ENCODE measurements at regions not wholly inside any gene's neighbourhood (a gene's known extent, or its start where the extent isn't known, plus 50 kb on each side); places are given as distances from the start of the nearest gene placed in this dataset.

DNA sequence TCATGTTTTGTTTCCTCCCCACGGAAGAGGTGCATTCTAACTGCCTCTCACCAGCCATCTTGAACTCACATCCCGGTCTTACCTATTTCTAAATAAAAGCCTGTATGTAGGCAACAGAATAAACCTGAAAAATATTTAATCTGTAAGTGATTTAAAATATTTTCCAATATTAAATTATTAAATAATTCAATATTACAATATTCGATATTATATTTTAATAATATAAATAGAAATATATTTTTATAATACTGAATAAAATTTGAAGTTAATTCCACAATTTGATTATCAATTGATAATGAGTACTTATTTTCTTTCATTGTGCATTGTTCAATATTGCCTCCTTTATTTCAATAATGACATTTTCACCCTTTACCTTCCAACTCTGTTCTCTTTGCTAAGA, 404.4 kb downstream of the CYLC2 start:
- Histone ChIP-seq H3K36me3 (ENCODE audit: control insufficient read depth, insufficient read depth, low read length) (no peaks in the 10 kb centered on the region), H2AFZ (ENCODE audit: low read depth, low read length) (no peak overlapping the region), H3K9me3 (replicated peaks; ENCODE audit: control insufficient read depth, insufficient read depth, low read depth, low read length) (no peaks in the 10 kb centered on the region), H3K9ac (ENCODE audit: insufficient read depth in 1 of 2, low read depth in 2 of 2, low read length in 2 of 2) (no peak overlapping the region), H3K9me1 (ENCODE audit: control insufficient read depth, insufficient read depth, low read length) (no peaks in the 10 kb centered on the region), H3K4me2 (ENCODE audit: insufficient read depth, low read length) (no peak overlapping the region), H3K27me3 (ENCODE audit: control insufficient read depth in 2 of 2, insufficient read depth in 2 of 2, low read length in 2 of 2) (no peaks in the 10 kb centered on the region), H4K20me1 (replicated peaks; ENCODE audit: control insufficient read depth, insufficient read depth, low read length) (no peaks in the 10 kb centered on the region), H3K4me3 (no peak overlapping the region), H3K79me2 (ENCODE audit: control insufficient read depth, insufficient read depth, low read length) (no peaks in the 10 kb centered on the region), H3K4me1 (replicated peaks in 1 of 2; ENCODE audit: control insufficient read depth in 2 of 2, insufficient read depth in 2 of 2, low read length in 2 of 2) (no peaks in the 10 kb centered on the region), H3K27ac (ENCODE audit: extremely low read depth, low read depth, low read length) (no peak overlapping the region)
- WGBS (ENCODE audit: insufficient coverage, low coverage, missing lambda C conversion rate), result 0% methylated on average over 3 of the region's 3 CpGs
- BruUV-seq (replicated peaks), result no TSS peak
- ChIA-PET POLR2A (no interaction called here), CTCF (ENCODE audit: low intra/inter-chr PET ratio) (no interaction called here)
- in situ Hi-C loops (cut with MboI), result no loop called here
- FAIRE-seq, result no peak
- TF ChIP-seq, protein P1, sequence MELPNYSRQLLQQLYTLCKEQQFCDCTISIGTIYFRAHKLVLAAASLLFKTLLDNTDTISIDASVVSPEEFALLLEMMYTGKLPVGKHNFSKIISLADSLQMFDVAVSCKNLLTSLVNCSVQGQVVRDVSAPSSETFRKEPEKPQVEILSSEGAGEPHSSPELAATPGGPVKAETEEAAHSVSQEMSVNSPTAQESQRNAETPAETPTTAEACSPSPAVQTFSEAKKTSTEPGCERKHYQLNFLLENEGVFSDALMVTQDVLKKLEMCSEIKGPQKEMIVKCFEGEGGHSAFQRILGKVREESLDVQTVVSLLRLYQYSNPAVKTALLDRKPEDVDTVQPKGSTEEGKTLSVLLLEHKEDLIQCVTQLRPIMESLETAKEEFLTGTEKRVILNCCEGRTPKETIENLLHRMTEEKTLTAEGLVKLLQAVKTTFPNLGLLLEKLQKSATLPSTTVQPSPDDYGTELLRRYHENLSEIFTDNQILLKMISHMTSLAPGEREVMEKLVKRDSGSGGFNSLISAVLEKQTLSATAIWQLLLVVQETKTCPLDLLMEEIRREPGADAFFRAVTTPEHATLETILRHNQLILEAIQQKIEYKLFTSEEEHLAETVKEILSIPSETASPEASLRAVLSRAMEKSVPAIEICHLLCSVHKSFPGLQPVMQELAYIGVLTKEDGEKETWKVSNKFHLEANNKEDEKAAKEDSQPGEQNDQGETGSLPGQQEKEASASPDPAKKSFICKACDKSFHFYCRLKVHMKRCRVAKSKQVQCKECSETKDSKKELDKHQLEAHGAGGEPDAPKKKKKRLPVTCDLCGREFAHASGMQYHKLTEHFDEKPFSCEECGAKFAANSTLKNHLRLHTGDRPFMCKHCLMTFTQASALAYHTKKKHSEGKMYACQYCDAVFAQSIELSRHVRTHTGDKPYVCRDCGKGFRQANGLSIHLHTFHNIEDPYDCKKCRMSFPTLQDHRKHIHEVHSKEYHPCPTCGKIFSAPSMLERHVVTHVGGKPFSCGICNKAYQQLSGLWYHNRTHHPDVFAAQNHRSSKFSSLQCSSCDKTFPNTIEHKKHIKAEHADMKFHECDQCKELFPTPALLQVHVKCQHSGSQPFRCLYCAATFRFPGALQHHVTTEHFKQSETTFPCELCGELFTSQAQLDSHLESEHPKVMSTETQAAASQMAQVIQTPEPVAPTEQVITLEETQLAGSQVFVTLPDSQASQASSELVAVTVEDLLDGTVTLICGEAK (IDR thresholded peaks at IDR 0.05), result no peak
- TF ChIP-seq, protein P1 (CRISPR knock-in tag; IDR thresholded peaks at IDR 0.05), result no peak
- TF ChIP-seq, protein P2, sequence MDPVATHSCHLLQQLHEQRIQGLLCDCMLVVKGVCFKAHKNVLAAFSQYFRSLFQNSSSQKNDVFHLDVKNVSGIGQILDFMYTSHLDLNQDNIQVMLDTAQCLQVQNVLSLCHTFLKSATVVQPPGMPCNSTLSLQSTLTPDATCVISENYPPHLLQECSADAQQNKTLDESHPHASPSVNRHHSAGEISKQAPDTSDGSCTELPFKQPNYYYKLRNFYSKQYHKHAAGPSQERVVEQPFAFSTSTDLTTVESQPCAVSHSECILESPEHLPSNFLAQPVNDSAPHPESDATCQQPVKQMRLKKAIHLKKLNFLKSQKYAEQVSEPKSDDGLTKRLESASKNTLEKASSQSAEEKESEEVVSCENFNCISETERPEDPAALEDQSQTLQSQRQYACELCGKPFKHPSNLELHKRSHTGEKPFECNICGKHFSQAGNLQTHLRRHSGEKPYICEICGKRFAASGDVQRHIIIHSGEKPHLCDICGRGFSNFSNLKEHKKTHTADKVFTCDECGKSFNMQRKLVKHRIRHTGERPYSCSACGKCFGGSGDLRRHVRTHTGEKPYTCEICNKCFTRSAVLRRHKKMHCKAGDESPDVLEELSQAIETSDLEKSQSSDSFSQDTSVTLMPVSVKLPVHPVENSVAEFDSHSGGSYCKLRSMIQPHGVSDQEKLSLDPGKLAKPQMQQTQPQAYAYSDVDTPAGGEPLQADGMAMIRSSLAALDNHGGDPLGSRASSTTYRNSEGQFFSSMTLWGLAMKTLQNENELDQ (CRISPR knock-in tag; IDR thresholded peaks at IDR 0.05; ENCODE audit: borderline replicate concordance), result no peak
- TF ChIP-seq SOX6 (IDR thresholded peaks at IDR 0.05) (no peak), RBM14 (IDR thresholded peaks at IDR 0.05; ENCODE audit: borderline replicate concordance, insufficient read depth, low read depth, low read length) (no peak), GABPB2 (CRISPR knock-in tag; conservative IDR thresholded peaks at IDR 0.05) (no peak), MCM5 (IDR thresholded peaks at IDR 0.05; ENCODE audit: low read depth) (no peak), GATAD2A (IDR thresholded peaks at IDR 0.05) (no peak), HDGF (IDR thresholded peaks at IDR 0.05) (no peak), SAFB2 (IDR thresholded peaks at IDR 0.05; ENCODE audit: borderline replicate concordance, low read depth, low read length, severe bottlenecking) (no peak), MAFK (IDR thresholded peaks at IDR 0.05; ENCODE audit: low read length) (no peak), ZKSCAN3 (CRISPR knock-in tag; IDR thresholded peaks at IDR 0.05) (no peak), MYNN (IDR thresholded peaks at IDR 0.05) (no peak), MYNN (CRISPR knock-in tag; IDR thresholded peaks at IDR 0.05) (no peak), ZNF239 (CRISPR knock-in tag; IDR thresholded peaks at IDR 0.05) (no peak), NFIX (CRISPR knock-in tag; IDR thresholded peaks at IDR 0.05; ENCODE audit: low read depth) (no peak)
- no peak for DNase-seq (ENCODE audit: extremely low read depth in 1 of 4, low spot score in 3 of 4)
- intact Hi-C loops (cut with micrococcal nuclease), result no loop called here
- no peak for ATAC-seq
